Osteocyte (in vitro differentiated cells): ENCODE measurements at regions not wholly inside any gene's neighbourhood (a gene's known extent, or its start where the extent isn't known, plus 50 kb on each side); places are given as distances from the start of the nearest gene placed in this dataset.

Experiments
- DNase-seq: peaks from one replicate; pipeline ENCODE4 v3.0.0; 2021; ENCODE audit warnings: mixed read lengths; ENCODE audit not compliant: unreplicated experiment; ENCODE audit errors: extremely low spot score
- H3K27ac Mint-ChIP-seq: one replicate; pipeline ENCODE4 v1.8.0; 2021; ENCODE audit warnings: mild to moderate bottlenecking, mixed read lengths; ENCODE audit not compliant: unreplicated experiment
- H3K27me3 Mint-ChIP-seq: one replicate; pipeline ENCODE4 v1.8.0; 2021; ENCODE audit warnings: mixed read lengths; ENCODE audit not compliant: unreplicated experiment
- H3K36me3 Mint-ChIP-seq: one replicate; pipeline ENCODE4 v1.8.0; 2021; ENCODE audit warnings: mixed read lengths; ENCODE audit not compliant: unreplicated experiment
- H3K4me1 Mint-ChIP-seq: one replicate; pipeline ENCODE4 v1.8.0; 2021; ENCODE audit warnings: mixed read lengths; ENCODE audit not compliant: unreplicated experiment
- H3K4me3 Mint-ChIP-seq: one replicate; pipeline ENCODE4 v1.8.0; 2021; ENCODE audit warnings: mild to moderate bottlenecking, moderate library complexity, mixed read lengths; ENCODE audit not compliant: unreplicated experiment
- H3K9me3 Mint-ChIP-seq: one replicate; pipeline ENCODE4 v1.8.0; 2021; ENCODE audit warnings: mixed read lengths; ENCODE audit not compliant: unreplicated experiment
- TF ChIP-seq, protein P1 (sequence below): fragments of 200-600 bp; sonication (generic); IDR thresholded peaks from 2 replicates; pipeline ENCODE4 v1.5.0; 2021; ENCODE audit warnings: antibody characterized with exemption, mild to moderate bottlenecking, moderate library complexity

DNA sequence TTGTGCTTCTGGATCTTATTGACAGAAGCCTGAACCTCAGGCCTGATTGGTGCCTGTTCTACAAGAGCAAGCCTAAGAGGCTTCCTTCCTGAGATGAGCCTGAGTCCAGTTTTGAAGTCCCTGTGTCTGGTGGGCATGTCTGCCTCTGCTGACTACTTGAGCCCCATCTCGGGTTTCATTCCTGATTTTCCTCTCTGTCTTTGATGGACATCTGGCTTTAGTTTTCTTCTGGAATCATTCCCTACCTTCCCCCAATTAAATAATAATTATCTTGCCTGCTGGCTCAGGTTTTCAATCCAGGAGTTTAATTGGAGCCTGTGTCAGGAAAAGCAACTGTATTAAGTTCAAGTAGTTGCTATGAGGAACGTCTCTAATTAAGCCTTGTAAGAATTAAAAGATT is 135.5 kb upstream of the MC4R start:
- Mint-ChIP-seq H3K4me1 (peaks cover 10% of the 10 kb centered on the region), H3K4me3 (no peak overlapping the region), H3K36me3 (no peaks in the 10 kb centered on the region), H3K9me3 (no peaks in the 10 kb centered on the region), H3K27ac (no peak overlapping the region), H3K27me3 (no peaks in the 10 kb centered on the region)
- no peak for DNase-seq
- TF ChIP-seq, protein P1, sequence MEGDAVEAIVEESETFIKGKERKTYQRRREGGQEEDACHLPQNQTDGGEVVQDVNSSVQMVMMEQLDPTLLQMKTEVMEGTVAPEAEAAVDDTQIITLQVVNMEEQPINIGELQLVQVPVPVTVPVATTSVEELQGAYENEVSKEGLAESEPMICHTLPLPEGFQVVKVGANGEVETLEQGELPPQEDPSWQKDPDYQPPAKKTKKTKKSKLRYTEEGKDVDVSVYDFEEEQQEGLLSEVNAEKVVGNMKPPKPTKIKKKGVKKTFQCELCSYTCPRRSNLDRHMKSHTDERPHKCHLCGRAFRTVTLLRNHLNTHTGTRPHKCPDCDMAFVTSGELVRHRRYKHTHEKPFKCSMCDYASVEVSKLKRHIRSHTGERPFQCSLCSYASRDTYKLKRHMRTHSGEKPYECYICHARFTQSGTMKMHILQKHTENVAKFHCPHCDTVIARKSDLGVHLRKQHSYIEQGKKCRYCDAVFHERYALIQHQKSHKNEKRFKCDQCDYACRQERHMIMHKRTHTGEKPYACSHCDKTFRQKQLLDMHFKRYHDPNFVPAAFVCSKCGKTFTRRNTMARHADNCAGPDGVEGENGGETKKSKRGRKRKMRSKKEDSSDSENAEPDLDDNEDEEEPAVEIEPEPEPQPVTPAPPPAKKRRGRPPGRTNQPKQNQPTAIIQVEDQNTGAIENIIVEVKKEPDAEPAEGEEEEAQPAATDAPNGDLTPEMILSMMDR: no peak

DNA sequence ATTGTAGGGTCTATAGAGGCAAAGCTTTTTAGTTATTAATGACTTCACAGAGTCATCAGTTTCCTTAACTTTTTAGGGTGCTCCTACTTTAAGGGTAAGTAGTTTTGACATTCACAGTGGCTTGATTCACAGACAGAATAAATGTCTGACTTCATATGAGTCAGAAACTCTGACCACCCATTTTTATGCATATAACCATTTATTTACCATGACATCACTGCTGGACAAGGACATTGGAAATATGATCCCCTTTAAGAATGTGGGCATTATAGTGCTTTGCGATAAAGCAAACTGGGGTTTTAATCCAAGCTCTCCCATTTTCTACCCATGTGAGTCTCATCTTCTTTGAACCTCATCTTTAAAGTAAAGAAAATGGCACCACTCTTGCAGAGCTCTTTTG is 162.0 kb upstream of the MC4R start:
- DNase-seq: no peak
- peaks cover 6% of the 10 kb centered on the region for H3K4me1 Mint-ChIP-seq
- H3K4me3 Mint-ChIP-seq: no peak overlapping the region
- H3K36me3 Mint-ChIP-seq: no peaks in the 10 kb centered on the region
- H3K27ac Mint-ChIP-seq: no peak overlapping the region
- peaks cover 8% of the 10 kb centered on the region for H3K27me3 Mint-ChIP-seq
- H3K9me3 Mint-ChIP-seq: no peaks in the 10 kb centered on the region
- TF ChIP-seq, protein P1: no peak

DNA sequence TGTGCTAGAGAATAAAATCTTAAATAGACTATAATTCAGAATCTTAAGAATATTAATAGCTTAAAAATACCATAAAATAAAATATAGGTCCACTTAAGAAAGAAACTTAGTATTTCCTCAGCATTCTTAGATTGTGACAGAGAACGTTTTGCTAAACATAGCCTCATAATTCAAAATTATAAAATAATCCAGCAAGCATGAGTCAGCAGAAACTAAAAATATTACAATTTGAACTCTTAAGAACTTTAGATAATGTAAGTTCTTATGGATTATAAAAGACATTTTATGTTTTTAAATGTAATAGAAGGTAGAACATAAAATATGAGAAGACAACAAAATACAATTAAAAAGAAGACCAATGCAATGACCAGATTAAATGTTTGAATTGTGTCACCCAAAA is 164.5 kb upstream of the MC4R start:
- Mint-ChIP-seq H3K36me3 (no peaks in the 10 kb centered on the region), H3K9me3 (no peaks in the 10 kb centered on the region), H3K27me3 (peaks cover 3% of the 10 kb centered on the region), H3K27ac (no peak overlapping the region), H3K4me1 (peaks cover 6% of the 10 kb centered on the region), H3K4me3 (no peak overlapping the region)
- TF ChIP-seq, protein P1: no peak
- DNase-seq: no peak

DNA sequence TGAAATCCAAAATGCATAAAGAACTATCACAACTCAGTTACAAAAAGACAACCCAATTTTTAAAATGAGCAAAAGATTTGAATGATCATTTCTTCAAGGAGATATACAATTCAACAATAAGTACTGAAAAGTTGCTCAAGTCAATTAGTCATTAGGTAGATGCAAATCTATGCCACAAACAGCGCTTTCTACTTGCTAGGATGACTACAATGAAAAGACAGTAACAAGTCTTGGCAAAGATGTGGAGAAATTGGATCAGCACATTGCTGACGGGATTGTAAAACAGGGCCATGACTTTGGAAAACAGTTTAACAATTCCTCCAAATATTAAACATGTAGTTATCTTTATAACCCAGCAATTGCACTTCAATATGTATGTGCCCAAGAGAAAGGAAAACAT is 166.3 kb upstream of the MC4R start:
- H3K27ac Mint-ChIP-seq: no peak overlapping the region
- no peak overlapping the region for H3K4me3 Mint-ChIP-seq
- TF ChIP-seq, protein P1: no peak
- peaks cover 4% of the 10 kb centered on the region for H3K4me1 Mint-ChIP-seq
- H3K27me3 Mint-ChIP-seq: peaks cover 3% of the 10 kb centered on the region
- no peaks in the 10 kb centered on the region for H3K36me3 Mint-ChIP-seq
- no peak for DNase-seq
- H3K9me3 Mint-ChIP-seq: no peaks in the 10 kb centered on the region

DNA sequence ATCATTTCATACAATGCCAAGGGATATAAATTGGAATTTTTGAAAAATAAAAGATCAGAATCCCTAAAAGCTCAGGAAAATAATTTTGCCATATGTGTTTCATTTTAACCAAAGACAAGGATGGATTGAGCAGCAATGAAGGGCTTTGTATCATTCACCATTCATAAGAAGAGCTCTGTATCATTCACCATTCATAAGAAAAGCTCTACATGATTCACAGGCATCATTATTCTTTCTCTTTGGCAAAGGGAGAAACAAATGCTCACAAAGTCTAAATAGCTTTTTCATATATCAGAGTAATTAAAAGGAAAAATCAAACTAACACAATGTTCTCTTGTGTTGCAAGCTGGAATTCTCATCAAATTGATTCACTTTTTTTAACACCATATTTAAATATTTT is 169.1 kb upstream of the MC4R start:
- TF ChIP-seq, protein P1: no peak
- Mint-ChIP-seq H3K27me3 (peaks cover 3% of the 10 kb centered on the region), H3K4me1 (no peaks in the 10 kb centered on the region), H3K4me3 (no peak overlapping the region), H3K9me3 (no peaks in the 10 kb centered on the region), H3K27ac (no peak overlapping the region), H3K36me3 (no peaks in the 10 kb centered on the region)
- DNase-seq: no peak
